ENCODE measurements at regions not wholly inside any gene's neighbourhood (a gene's known extent, or its start where the extent isn't known, plus 50 kb on each side); places are given as distances from the start of the nearest gene placed in this dataset.
A peak's percentile ranks its signal among the peaks of the same experiment; 100 is the strongest.

GRCh38 chr2:147548451-147548850 lies 296.4 kb upstream of the ACVR2A start:
- DNase-seq = no peak

- no peak for DNase-seq
These were observed 297.4 kb upstream of the ACVR2A start for GRCh38 chr2:147547440-147547839.

GRCh38 chr2:147546109-147546508 lies 298.7 kb upstream of the ACVR2A start:
- DNase-seq = no peak

- DNase-seq = no peak
These were observed 301.8 kb upstream of the ACVR2A start for GRCh38 chr2:147543056-147543455.

GRCh38 chr2:147542351-147542750 lies 302.5 kb upstream of the ACVR2A start:
- no peak for DNase-seq

- DNase-seq = no peak
These were observed 303.5 kb upstream of the ACVR2A start for GRCh38 chr2:147541314-147541713.

GRCh38 chr2:147538821-147539220 lies 306.0 kb upstream of the ACVR2A start:
- peak; percentile 24 for DNase-seq

GRCh38 chr2:147538088-147538487 lies 306.7 kb upstream of the ACVR2A start:
- peak; percentile 23 for DNase-seq

- DNase-seq = no peak
These were observed 313.6 kb upstream of the ACVR2A start for GRCh38 chr2:147531269-147531668.

GRCh38 chr2:147530033-147530432 lies 314.8 kb upstream of the ACVR2A start:
- no peak for DNase-seq

- no peak for DNase-seq
These were observed 318.9 kb upstream of the ACVR2A start for GRCh38 chr2:147525819-147526489.

GRCh38 chr2:147524912-147525311 lies 319.9 kb upstream of the ACVR2A start:
- DNase-seq = no peak

GRCh38 chr2:147523415-147523814 lies 321.4 kb upstream of the ACVR2A start:
- DNase-seq = no peak

- no peak for DNase-seq
These were observed 322.9 kb upstream of the ACVR2A start for GRCh38 chr2:147521936-147522335.

GRCh38 chr2:147520817-147521216 lies 324.0 kb upstream of the ACVR2A start:
- no peak for DNase-seq

- DNase-seq = no peak
These were observed 325.7 kb upstream of the ACVR2A start for GRCh38 chr2:147519178-147519577.

- no peak for DNase-seq
These were observed 329.6 kb upstream of the ACVR2A start for GRCh38 chr2:147515213-147515612.

- no peak for DNase-seq
These were observed 332.6 kb upstream of the ACVR2A start for GRCh38 chr2:147512206-147512605.

- peak; percentile 71 for DNase-seq
These were observed 333.3 kb upstream of the ACVR2A start for GRCh38 chr2:147511491-147511948.

GRCh38 chr2:147509821-147510220 lies 335.0 kb upstream of the ACVR2A start:
- no peak for DNase-seq

- no peak for DNase-seq
These were observed 337.9 kb upstream of the ACVR2A start for GRCh38 chr2:147506889-147507288.

GRCh38 chr2:147502711-147503290 lies 342.0 kb upstream of the ACVR2A start:
- DNase-seq = no peak

- no peak for DNase-seq
These were observed 342.9 kb upstream of the ACVR2A start for GRCh38 chr2:147501968-147502367.

- DNase-seq = no peak
These were observed 343.9 kb upstream of the ACVR2A start for GRCh38 chr2:147500819-147501395.

Data from femur (tissue), 1 donor.